GM23338 (cell line): ENCODE measurements at regions not wholly inside any gene's neighbourhood (a gene's known extent, or its start where the extent isn't known, plus 50 kb on each side); places are given as distances from the start of the nearest gene placed in this dataset.

ENCODE experiments used
- ATAC-seq: fragments of 200-7000 bp; cut with Tn5 transposase; 3 replicates; pipeline ENCODE4 v1.9.1; 2020
- DNase-seq: peaks from one replicate; pipeline ENCODE4 v3.0.0-alpha.2; 2015; ENCODE audit warnings: low spot score
- H2AFZ ChIP-seq: fragments of 200-600 bp; sonication (generic); 2 replicates; pipeline ENCODE4 v1.8.0; 2016; ENCODE audit warnings: antibody characterized with exemption, mild to moderate bottlenecking, moderate library complexity
- H3F3A ChIP-seq: fragments of 200-600 bp; sonication (generic); replicated peaks from 2 replicates; pipeline ENCODE4 v1.8.0; 2017; ENCODE audit warnings: antibody characterized with exemption, mixed run types, low read depth
- H3K27ac ChIP-seq: fragments of 200-600 bp; sonication (generic); 2 replicates; pipeline ENCODE4 v1.6.1; 2016; ENCODE audit warnings: low read depth
- H3K27me3 ChIP-seq: fragments of 200-600 bp; sonication (generic); 2 replicates; pipeline ENCODE4 v1.8.0; 2016; ENCODE audit warnings: mild to moderate bottlenecking, mixed run types, moderate library complexity; ENCODE audit not compliant: insufficient read depth
- H3K36me3 ChIP-seq: fragments of 200-600 bp; sonication (generic); 2 replicates; pipeline ENCODE4 v1.8.0; 2016; ENCODE audit warnings: mild to moderate bottlenecking; ENCODE audit not compliant: insufficient read depth
- H3K4me1 ChIP-seq: fragments of 200-600 bp; sonication (generic); 2 replicates; pipeline ENCODE4 v1.8.0; 2016; ENCODE audit warnings: mild to moderate bottlenecking, moderate library complexity; ENCODE audit not compliant: insufficient read depth
- H3K4me2 ChIP-seq: fragments of 200-600 bp; sonication (generic); 2 replicates; pipeline ENCODE4 v1.7.1; 2017; ENCODE audit warnings: mixed run types
- H3K4me3 ChIP-seq: fragments of 200-600 bp; sonication (generic); 2 replicates; pipeline ENCODE4 v1.6.1; 2016; ENCODE audit warnings: mixed run types
- H3K79me2 ChIP-seq: fragments of 200-600 bp; sonication (generic); replicated peaks from 2 replicates; pipeline ENCODE4 v1.8.0; 2017; ENCODE audit warnings: mild to moderate bottlenecking; ENCODE audit not compliant: insufficient read depth
- H3K9me2 ChIP-seq: fragments of 200-600 bp; sonication (generic); 2 replicates; pipeline ENCODE4 v1.8.0; 2017; ENCODE audit not compliant: insufficient read depth
- H4K20me1 ChIP-seq: fragments of 200-600 bp; sonication (generic); replicated peaks from 2 replicates; pipeline ENCODE4 v1.8.0; 2017; ENCODE audit warnings: mild to moderate bottlenecking; ENCODE audit not compliant: insufficient read depth
- H3K27ac Mint-ChIP-seq: 2 replicates; pipeline ENCODE4 v1.8.0; 2020; ENCODE audit warnings: inconsistent platforms, mild to moderate bottlenecking, moderate library complexity, mixed read lengths
- H3K27me3 Mint-ChIP-seq: 3 replicates; pipeline ENCODE4 v1.8.0; 2022; ENCODE audit warnings: low read depth, mild to moderate bottlenecking, moderate library complexity, mixed read lengths, inconsistent platforms; ENCODE audit not compliant: insufficient read depth, poor library complexity
- H3K36me3 Mint-ChIP-seq: 3 replicates; pipeline ENCODE4 v1.8.0; 2021; ENCODE audit warnings: low read depth, mild to moderate bottlenecking, inconsistent platforms, moderate library complexity, mixed read lengths
- H3K4me1 Mint-ChIP-seq: 3 replicates; pipeline ENCODE4 v1.8.0; 2020; ENCODE audit warnings: mild to moderate bottlenecking, inconsistent platforms, mixed read lengths
- H3K4me3 Mint-ChIP-seq: 3 replicates; pipeline ENCODE4 v1.8.0; 2021; ENCODE audit warnings: moderate library complexity, mild to moderate bottlenecking, inconsistent platforms, mixed read lengths
- H3K9me3 Mint-ChIP-seq: 3 replicates; pipeline ENCODE4 v1.8.0; 2020; ENCODE audit warnings: moderate library complexity, mild to moderate bottlenecking, inconsistent platforms, mixed read lengths
- CREB1 ChIP-seq: fragments of 250-450 bp; sonication (Bioruptor Pico); IDR thresholded peaks from 2 replicates; pipeline ENCODE4 v1.5.0; 2020; ENCODE audit warnings: low read depth, mild to moderate bottlenecking, moderate library complexity
- CTCF ChIP-seq, 2 experiments: fragments of 200-600 bp in 1 of 2; sonication (generic) in 1 of 2; conservative IDR thresholded peaks; 2 replicates each; pipeline versions ENCODE4 v1.5.1 to v1.6.1; 2016 to 2017; ENCODE audit warnings: antibody characterized with exemption in 2 of 2, low read depth in 2 of 2, mild to moderate bottlenecking in 2 of 2, moderate library complexity in 1 of 2
- ETS1 ChIP-seq: IDR thresholded peaks from 2 replicates; pipeline ENCODE4 v1.6.1; 2016; ENCODE audit warnings: antibody characterized with exemption
- EZH2phosphoT487 ChIP-seq: fragments of 200-600 bp; sonication (generic); IDR thresholded peaks from one replicate; pipeline ENCODE4 v1.8.1; 2018; ENCODE audit warnings: antibody characterized with exemption; ENCODE audit not compliant: unreplicated experiment
- NANOG ChIP-seq: IDR thresholded peaks from 2 replicates; pipeline ENCODE4 v1.6.1; 2016; ENCODE audit warnings: antibody characterized with exemption, borderline replicate concordance
- REST ChIP-seq: IDR thresholded peaks from one replicate; pipeline ENCODE4 v1.6.1; 2018; ENCODE audit warnings: antibody characterized with exemption; ENCODE audit not compliant: unreplicated experiment
- STAT1 ChIP-seq: IDR thresholded peaks from one replicate; pipeline ENCODE4 v1.6.1; 2016; ENCODE audit warnings: antibody characterized with exemption; ENCODE audit not compliant: unreplicated experiment
- ZNF114 ChIP-seq: fragments of 250-450 bp; sonication (Bioruptor Pico); IDR thresholded peaks from 2 replicates; pipeline ENCODE4 v1.5.0; 2020; ENCODE audit warnings: mild to moderate bottlenecking, moderate library complexity
- ZNF462 ChIP-seq: fragments of 250-450 bp; sonication (Bioruptor Pico); IDR thresholded peaks from 2 replicates; pipeline ENCODE4 v1.5.0; 2020; ENCODE audit warnings: mild to moderate bottlenecking, moderate library complexity

GRCh38 chr11:134518616-134519389 lies 106.8 kb upstream of the B3GAT1 start:
- Mint-ChIP-seq H3K27ac (no peak overlapping the region), H3K9me3 (no peaks in the 10 kb centered on the region), H3K4me3 (no peak overlapping the region), H3K36me3 (no peaks in the 10 kb centered on the region), H3K27me3 (peaks cover 12% of the 10 kb centered on the region), H3K4me1 (peaks cover 17% of the 10 kb centered on the region)
- DNase-seq (no peak), ATAC-seq (no peak)
- TF ChIP-seq NANOG (no peak), REST (no peak), EZH2phosphoT487 (no peak), CREB1 (CRISPR knock-in tag) (no peak), ZNF462 (CRISPR knock-in tag) (no peak), ZNF114 (CRISPR knock-in tag) (no peak), ETS1 (no peak), STAT1 (no peak), CTCF (conservative IDR thresholded peaks at IDR 0.05; ENCODE audit: low read depth in 2 of 2) (no peak)
- no peaks in the 10 kb centered on the region for H3K79me2 ChIP-seq
- H4K20me1 ChIP-seq: no peaks in the 10 kb centered on the region
- H3K27me3 ChIP-seq: no peaks in the 10 kb centered on the region
- no peak overlapping the region for H3K4me3 ChIP-seq
- H3K36me3 ChIP-seq: no peaks in the 10 kb centered on the region
- no peaks in the 10 kb centered on the region for H3K9me2 ChIP-seq
- no peaks in the 10 kb centered on the region; the same call in 1 of the 2 replicates for H3K4me1 ChIP-seq
- H3F3A ChIP-seq: no peaks in the 10 kb centered on the region
- H3K27ac ChIP-seq: no peak overlapping the region
- H2AFZ ChIP-seq: no peak overlapping the region
- H3K4me2 ChIP-seq: no peak overlapping the region
